NCI-H526 treated with DMSO at 0.1 percent for 48 hours (cell line): ENCODE measurements at regions not wholly inside any gene's neighbourhood (a gene's known extent, or its start where the extent isn't known, plus 50 kb on each side); places are given as distances from the start of the nearest gene placed in this dataset.

Experiments used
- DNase-seq: peaks from one replicate; lab custom pipeline; 2025; lab: John Stamatoyannopoulos, UW

DNA sequence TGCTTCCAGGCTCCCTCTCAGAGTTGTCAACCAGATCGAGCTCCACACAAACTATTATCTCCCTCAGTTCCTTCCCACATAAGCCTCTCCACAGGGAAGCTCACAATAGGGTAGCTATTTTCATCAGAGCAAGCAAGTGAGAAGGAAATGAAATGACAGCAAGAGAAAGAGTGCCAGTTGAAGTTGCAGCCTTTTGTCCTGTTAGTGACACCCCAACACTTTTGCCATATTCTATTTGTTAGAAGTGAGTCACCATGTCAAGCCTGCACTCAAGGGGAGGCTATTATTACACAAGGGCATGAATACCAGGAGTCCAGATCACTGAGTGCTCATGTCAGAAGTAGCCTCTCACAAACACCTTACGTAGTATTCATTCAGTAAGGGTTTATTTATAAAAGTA is 266.3 kb upstream of the NOCT start:
- DNase-seq = no peak

DNA sequence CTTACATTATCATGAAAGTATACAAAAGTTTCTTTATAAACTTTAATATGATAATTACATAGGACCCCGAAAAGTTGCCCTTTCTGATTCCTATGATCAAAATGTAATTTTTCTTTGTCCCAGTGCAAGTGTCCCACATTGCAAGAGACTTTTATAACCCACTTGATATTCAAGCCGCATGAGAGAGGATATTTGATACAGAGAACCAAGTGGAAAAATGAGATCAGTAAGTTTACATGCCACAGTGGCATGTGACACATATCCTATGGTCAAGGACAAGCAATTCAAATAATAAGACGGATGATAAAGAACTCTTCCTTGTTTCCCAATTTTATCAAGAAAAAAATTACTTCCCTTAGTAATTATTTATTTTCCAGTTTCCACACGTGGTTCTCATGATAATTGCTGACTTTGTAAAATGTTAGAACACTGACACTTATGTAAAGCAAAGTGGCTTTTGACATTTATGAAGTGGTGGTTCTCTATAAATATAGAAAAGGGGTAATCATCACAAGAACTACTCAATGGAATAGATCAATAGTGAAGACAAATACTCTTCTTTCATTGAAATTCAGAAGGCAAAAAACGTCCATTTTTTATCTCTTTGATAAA is 273.7 kb upstream of the NOCT start:
- no peak for DNase-seq

DNA sequence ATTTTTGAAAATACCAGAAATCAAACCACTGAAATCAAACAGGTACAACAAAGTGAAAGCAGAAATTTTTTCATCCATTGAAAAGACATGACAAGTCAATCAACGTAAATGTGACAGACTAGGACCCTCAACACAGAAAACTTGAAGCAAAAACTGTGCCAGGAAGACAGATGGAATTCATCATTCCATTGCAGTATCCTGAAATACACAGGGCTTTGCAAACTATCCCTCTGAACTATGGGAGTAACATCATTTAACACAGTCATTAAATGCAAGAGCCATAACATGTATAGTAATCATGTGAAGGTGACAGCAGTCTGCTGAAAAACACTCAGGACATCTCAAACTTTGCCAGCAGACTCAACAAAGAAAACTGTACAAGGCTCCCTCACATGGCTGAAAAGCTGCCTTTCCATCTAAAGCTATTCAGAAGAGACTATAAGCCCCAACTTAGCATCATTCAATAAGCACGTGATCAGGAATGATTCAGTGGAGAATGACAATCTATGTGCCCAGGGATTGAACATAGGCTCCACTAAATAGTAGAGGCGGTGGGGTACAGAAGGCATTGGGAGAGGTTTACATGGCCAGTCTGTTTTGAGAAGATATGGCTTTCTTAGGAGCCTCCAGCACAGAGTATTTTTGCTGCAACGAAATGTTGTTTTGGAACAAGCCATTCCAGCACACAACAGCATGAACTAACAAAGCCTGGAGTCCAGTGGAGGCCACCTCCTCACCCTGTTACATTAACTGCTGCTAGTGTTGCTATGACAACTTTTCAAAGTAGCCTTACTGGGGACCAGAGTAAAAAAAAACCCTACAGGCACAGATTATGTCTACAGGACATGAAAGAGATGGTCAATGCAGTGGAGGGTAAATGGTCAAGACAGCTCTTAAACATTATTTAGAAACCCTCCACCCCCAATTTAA is 274.5 kb upstream of the NOCT start:
- no peak for DNase-seq

DNA sequence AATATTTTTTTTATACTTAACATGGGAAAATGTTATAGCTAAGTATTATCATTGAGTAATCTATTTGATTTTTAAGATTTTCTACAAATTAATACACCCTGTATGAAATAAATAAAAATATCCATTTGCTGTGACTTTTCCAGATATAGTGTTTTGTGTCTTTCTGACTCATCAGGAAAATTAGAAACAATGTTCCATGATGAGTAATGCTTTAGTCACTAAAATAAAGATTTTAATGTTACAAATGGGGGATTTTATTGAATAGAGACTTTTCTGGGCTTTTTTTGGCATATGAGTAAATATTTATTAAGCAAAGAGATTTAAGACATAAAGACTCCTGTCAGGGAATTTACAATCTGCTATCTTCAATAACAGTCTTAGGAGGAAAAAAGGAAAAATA is 279.2 kb upstream of the NOCT start:
- DNase-seq = no peak

DNA sequence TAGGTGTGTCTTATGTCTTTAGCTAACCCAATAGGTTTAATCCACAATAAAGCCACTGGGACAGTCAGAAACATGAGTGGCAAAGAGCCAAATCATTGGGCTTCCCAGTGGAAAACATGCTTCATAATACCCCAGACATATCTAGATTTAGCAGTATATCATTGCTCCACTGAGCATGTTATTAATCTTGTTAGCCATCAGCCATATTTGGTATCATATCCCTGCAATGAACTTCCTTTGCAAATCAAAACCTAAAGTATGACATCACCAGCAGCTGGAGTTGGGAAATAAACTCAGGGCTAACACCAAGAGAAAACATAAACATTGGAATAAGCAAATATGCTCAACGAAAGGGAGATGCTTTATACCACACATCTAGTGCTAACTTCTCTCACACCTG is 280.8 kb upstream of the NOCT start:
- DNase-seq = no peak

DNA sequence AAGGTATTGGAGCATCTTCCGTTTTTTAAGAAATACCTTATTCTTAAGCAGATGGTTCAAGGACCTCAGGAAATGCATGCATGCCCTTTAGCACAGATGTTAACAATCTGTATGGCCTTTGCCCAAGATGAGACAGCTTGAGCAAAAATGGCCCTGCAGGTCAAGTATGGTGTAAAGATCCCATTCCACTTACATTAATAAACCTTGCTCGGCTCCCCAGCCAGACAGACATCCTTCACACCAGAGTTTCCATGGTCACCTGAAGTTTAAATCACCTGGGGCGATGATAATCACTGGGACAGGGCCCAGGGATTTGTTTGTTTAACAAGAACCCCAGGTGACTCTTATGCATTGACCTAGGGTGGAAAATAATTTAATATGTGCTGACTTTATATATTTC is 287.0 kb upstream of the NOCT start:
- DNase-seq = no peak

DNA sequence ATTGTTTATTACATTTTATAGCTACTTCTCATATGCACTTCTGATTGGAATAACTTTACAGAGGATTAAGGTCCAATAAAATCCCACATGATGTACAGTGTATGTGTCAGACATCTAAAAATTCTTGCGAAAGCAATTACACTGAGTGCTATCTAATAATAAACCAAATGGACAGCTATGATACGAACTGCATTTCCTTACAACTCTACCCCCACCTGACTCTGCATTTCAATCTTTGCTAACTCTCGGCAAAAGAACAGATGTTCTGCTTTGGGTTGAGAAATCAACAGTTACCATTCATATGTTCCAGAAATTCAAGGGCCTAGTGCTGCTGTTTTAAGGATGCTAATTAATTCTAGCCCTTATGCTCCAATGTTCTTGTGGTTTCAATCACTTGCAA is 287.9 kb upstream of the NOCT start:
- no peak for DNase-seq

DNA sequence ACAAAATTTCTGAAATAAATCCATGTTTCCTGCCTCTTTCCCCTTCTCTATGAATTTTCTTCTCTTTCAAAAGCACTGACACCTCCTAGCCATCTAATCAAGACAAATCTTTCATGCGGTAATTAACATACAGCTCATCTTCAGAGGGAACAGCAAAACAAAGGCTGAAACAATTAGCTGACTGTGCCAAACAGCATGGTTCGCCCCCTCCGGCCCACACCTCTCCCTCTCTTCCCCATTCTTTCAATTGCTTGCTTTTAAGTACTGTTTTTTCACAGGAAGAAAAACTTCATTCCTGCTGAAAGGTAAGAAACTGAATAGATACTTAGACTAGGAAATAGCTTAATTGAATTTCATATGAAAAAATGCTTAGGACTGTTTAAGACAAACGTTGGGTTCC is 291.1 kb upstream of the NOCT start:
- DNase-seq = no peak

DNA sequence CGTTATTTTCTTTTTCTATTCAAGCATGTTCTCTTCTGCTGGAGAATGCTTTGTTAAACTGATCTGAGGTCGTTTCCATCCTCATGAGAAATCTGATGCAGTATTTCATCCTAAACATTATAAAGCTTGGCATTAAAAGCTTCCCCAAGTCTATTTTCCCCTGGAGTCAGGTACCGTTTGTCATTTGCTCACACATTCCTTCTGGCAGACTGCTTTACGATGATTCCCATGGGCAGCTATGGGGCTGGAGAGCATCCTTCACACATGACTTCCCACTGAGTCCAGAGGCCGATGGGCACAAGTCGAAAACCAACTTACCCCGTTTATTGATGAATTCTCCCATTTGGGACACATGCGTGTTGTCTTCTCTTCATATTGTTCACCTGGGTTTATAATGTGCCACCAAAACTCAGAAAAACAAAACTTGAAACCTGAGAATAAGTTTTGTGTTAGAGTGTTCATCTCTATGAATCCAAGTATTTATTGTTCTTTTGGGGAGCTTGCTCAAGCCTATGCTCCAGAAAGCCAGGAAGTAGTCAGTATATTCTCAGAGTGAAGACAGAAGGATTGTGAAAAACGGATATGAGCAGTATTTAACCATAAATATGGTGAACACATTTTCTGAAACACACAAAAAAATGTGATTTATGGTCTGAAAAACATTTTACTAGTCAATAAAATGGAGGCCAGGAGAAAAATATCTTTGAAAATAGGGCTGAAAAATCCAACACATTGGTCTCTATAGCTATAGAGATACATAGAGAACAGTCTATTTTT is 298.8 kb upstream of the NOCT start:
- no peak for DNase-seq

DNA sequence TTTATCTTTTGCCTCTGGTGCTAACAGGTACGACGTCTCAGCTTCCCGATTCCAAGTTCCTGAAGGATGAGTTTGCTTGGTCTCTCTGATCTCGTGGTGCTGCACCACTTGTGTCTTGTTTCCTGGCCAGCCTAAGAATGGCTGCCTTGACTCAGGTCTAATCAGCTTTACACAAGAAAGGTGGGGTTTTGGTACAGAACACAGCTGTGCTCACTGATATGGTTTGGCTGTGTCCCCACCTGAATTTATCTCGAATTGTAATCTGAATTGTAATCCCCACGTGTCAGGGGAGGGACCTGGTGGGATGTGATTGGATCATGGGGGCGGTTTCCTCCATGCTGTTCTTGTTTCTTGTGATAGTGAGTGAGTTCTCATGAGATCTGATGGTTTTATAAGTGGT is 305.3 kb upstream of the NOCT start:
- no peak for DNase-seq

DNA sequence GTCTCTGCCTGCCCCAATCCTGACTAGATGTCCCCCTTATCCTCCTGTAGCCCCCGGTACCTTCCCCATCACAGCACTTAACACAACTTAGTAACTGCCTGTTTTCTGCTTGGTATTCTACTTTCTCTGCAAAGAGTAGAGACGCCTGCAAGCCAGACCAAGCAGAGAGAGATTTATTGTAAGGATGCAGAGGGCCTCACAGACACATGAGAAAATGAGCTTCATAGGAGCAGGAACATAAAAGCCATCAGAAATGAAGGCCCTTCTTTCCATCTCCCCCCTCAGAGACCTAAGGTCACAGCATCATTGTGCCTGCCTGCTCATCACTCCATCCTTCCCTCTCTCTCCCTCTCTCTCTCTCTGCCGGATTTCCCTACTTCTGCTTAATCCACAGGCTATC is 305.7 kb upstream of the NOCT start:
- no peak for DNase-seq

DNA sequence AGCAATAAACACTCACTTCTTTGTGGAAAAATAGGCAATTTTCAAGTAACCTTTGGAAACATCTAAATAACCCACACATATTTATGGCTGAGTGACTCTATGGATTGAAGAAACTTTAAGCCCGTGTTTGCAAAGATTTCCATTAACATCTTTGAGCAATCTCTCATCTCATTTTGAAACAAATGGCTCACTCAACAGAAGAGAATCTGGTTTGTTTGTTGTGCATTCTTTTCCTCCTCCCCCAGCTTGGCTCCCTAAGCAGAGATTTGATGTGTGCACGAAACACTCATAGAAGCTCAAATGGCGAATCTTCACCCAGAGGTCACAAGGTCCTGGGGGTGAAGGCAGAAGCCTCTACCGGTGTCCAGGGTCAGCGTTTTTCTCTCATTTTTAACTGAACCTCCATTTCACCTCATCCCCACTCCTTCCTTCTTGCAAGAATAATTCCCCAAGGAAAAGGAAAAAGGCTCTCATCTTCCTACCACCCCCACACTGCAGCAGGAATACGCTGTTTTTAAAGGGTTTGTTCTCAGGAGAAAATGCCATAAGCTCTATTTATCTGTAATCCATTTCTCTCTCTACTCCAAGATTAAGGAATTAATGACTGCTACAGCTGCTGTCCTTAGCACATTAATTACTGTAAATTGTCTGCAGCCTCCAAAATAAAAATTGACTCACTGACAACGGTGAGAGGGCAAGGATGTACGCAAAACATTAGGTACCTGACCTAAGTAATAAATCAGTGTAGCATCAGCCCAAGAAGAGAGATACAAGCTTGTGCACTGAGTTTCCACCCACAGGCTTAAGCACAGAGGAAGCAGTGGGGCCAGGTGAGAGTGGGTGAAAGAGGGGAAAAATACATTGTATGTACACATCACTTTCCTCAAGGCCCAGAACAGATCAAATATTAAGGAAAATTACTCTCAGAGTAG is 307.6 kb upstream of the NOCT start:
- no peak for DNase-seq

DNA sequence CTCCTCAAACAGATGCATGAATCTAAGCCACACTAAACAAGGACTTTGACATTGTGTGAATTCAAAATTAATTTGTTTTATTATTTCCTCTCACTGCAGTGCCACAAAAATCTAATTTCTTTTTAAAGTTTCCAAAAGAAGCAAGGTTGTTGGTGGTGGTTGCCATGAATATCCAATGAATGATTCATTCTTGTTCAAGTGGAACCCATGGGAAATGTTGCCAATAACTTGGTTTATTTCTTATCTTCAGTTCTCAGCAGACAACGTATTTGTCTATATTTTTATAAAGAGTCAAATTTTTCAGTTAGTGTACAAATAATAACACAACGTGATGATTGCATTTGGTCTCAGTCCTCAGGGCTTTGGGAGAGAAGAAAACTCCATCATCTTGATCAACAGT is 309.4 kb upstream of the NOCT start:
- DNase-seq = no peak

DNA sequence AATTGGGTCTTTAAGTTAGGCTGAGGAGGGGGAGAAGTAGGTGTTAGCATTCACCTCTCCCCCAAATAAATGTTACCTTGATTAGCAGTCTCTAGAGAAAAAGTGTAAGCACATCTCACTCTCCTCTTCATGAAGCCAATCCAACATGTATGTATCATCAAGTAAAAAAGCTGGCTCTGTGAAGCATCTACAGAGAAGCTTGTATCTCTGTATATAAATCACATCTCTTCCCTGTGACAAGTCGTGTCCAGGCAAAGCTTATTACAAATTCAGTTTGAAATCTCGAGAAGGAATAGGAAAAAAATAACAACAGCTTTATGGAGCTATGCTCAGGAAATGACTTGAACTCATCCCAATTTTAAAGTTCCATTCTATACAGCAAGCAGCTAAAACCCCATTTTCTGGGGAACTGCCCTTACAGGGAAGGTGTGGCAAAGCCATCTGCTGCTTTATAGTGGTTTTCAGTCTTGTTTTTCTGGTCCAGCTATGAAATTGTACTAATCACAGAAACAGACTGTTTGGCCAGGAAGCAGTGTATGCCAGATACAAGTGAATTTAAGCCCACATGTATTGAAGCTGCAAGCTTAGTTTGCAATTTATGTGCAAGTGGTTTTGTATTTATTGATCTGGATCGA is 313.3 kb upstream of the NOCT start:
- DNase-seq = no peak

DNA sequence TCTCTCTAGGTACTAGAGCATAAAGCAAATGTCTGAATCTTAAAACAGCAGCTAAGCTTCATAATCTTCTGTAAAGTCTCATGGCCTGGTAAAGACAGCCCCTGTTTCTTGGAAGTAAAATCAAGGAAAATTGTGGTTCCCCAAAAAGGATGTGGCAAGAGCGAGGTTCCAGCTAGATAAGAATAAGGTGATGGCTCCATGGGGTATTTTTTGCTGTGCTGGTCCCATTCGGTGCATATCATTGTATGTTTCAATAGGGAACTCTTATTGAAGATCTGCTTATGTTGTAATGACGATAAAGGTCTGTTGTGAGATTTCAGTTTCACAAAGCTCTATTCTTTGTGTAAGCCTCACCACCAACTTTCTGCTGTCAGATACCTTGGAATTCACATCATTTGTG is 316.9 kb upstream of the NOCT start:
- no peak for DNase-seq

DNA sequence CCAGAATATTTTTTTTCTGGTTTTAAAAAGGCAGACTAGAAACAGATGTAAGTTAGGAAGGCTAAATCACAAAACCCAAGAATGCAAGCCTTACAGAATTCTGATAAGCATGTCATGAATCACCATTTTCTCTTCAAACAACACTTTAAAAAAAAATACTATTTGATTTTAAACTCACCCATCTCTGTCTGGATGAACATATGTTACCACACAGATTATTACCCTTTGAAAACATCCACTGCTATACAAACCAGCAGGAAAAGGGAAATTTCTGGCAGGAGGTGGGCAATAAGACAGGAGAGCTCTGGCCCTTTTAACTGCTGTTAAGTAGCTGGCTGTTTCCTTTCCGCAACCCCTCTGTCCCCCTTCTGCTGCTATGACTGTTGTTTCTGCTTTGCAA is 317.7 kb upstream of the NOCT start:
- DNase-seq = no peak

DNA sequence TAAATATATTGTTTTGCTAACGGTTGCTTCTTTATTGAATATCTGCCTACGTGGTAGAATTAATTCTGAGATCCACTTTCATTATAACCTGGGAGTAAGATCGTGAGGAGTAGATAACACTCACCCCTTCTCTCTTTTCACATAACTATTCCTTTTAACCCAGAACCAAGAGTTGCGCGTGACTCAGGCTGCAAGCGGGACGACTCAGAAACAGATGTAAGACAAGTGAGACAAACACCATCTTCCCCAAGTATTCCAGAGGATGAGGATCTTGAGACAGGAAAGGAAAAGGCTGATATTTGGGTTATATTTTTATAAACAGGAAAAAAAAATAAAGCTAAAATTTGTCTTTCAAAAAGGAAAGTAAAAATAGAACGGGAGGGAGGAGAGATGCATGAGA is 318.8 kb upstream of the NOCT start:
- DNase-seq = no peak

DNA sequence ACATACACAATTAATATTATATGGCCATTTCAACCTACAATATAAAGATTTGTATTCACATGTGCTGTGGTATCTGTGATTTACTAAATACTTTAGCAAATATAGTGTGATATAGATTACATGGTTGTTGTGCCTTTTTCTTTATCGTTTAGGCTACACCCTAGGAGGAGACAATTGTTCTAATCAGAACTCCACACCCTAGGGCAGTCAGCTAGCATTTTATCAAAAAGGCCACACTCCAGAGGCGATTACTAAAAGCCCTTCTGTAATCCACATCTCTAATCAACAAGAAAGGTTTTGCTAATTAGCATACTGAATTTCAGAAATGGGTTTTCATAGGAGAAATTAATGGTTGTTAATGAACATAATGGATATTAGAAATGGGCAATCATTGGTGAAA is 319.5 kb upstream of the NOCT start:
- no peak for DNase-seq

DNA sequence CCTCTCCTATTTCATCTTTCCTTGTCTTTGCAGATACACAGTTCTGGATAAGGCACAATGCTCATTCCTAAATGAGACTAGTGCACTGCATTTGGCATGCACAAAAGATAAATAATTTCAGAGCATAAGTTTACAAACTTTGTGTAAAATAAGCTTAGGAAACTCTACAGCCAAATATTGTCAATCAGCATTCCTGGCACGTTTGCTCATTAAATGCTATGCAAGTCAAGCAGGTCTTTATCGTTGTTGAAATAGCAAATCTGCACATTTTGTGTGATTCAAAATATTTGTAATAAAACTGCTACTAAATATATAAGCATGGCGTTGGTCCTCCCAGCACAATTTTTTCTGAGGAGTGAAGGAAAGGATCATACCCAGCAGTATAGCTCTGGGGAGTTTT is 322.1 kb upstream of the NOCT start:
- DNase-seq = no peak

DNA sequence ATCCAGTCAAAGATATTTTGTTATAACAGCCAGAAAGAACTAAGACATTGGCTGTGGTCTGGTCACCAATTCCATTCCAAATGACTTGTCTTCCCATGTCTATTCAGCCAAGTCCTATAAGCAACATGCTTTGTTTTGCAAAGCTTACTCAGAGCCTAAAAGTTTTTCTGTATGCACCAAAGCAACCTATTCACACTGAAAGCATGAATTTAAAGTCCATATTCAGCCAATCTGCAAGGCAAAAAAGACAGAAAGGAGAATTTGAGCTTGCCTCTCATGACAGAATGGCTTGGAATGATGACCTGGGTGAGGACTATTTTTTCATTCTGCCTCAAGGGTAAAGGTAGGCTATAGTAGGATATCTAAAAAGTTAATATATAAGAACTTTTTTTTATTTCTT is 323.2 kb upstream of the NOCT start:
- no peak for DNase-seq

DNA sequence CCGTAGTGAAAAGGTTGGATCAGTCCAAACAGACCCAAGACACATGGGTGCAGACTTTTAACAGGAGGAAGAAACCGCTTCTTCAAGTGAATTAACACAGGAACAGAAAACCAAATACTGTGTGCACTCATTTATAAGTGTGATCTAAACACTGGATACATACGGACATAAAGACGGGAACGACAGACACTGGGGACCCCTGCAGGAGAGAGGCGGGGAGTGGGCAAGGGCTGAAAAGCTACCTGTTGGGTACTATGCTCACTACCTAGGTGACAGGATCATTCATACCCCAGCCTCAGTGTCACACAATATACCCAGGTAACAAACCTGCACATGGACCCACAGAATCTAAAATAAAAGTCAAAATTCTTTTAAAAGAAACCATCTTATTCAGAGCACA is 326.0 kb upstream of the NOCT start:
- DNase-seq = no peak
